ENCODE measurements at regions not wholly inside any gene's neighbourhood (a gene's known extent, or its start where the extent isn't known, plus 50 kb on each side); places are given as distances from the start of the nearest gene placed in this dataset. TPM values are rescaled to one million over a fixed set of nuclear protein-coding genes. Genes with fewer than 3 reads are reported as not detected.

Small RNAs in the stretch of these regions (microRNA-seq; reads per million reads assigned to microRNA genes)
- not detected for gene MIR378C (ENCODE audit: borderline microRNAs expressed)

Measured in H9 (cell line).